ENCODE measurements at regions not wholly inside any gene's neighbourhood (a gene's known extent, or its start where the extent isn't known, plus 50 kb on each side); places are given as distances from the start of the nearest gene placed in this dataset.

- Mint-ChIP-seq H3K4me1 (ENCODE audit: low read depth) (no peaks in the 10 kb centered on the region), H3K4me3 (ENCODE audit: unreplicated experiment) (no peak overlapping the region), H3K27ac (ENCODE audit: unreplicated experiment) (no peak overlapping the region), H3K27me3 (ENCODE audit: low read depth) (peaks cover 23% of the 10 kb centered on the region), H3K9me3 (ENCODE audit: low read depth) (peaks cover 11% of the 10 kb centered on the region), H3K36me3 (ENCODE audit: low read depth) (no peaks in the 10 kb centered on the region)
- TF ChIP-seq, protein P1, sequence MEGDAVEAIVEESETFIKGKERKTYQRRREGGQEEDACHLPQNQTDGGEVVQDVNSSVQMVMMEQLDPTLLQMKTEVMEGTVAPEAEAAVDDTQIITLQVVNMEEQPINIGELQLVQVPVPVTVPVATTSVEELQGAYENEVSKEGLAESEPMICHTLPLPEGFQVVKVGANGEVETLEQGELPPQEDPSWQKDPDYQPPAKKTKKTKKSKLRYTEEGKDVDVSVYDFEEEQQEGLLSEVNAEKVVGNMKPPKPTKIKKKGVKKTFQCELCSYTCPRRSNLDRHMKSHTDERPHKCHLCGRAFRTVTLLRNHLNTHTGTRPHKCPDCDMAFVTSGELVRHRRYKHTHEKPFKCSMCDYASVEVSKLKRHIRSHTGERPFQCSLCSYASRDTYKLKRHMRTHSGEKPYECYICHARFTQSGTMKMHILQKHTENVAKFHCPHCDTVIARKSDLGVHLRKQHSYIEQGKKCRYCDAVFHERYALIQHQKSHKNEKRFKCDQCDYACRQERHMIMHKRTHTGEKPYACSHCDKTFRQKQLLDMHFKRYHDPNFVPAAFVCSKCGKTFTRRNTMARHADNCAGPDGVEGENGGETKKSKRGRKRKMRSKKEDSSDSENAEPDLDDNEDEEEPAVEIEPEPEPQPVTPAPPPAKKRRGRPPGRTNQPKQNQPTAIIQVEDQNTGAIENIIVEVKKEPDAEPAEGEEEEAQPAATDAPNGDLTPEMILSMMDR (IDR thresholded peaks at IDR 0.05): no peak
- DNase-seq (ENCODE audit: low spot score): no peak
Measured at GRCh38 chrX:23589496-23589895, 77.8 kb upstream of the PRDX4 start.

GRCh38 chrX:23592741-23593140, 74.6 kb upstream of the PRDX4 start:
- DNase-seq (ENCODE audit: low spot score): no peak
- Mint-ChIP-seq H3K36me3 (ENCODE audit: low read depth) (no peaks in the 10 kb centered on the region), H3K9me3 (ENCODE audit: low read depth) (peaks cover 11% of the 10 kb centered on the region), H3K4me3 (ENCODE audit: unreplicated experiment) (no peak overlapping the region), H3K4me1 (ENCODE audit: low read depth) (no peaks in the 10 kb centered on the region), H3K27me3 (ENCODE audit: low read depth) (peaks cover 24% of the 10 kb centered on the region), H3K27ac (ENCODE audit: unreplicated experiment) (no peak overlapping the region)
- TF ChIP-seq, protein P1 (IDR thresholded peaks at IDR 0.05): no peak

- no peaks in the 10 kb centered on the region for H3K36me3 Mint-ChIP-seq (ENCODE audit: low read depth)
- no peaks in the 10 kb centered on the region for H3K4me1 Mint-ChIP-seq (ENCODE audit: low read depth)
- peaks cover 21% of the 10 kb centered on the region for H3K27me3 Mint-ChIP-seq (ENCODE audit: low read depth)
- no peak for DNase-seq (ENCODE audit: low spot score)
- TF ChIP-seq, protein P1 (IDR thresholded peaks at IDR 0.05): no peak
- H3K4me3 Mint-ChIP-seq (ENCODE audit: unreplicated experiment): no peak overlapping the region
- no peaks in the 10 kb centered on the region for H3K9me3 Mint-ChIP-seq (ENCODE audit: low read depth)
- H3K27ac Mint-ChIP-seq (ENCODE audit: unreplicated experiment): no peak overlapping the region
Measured at GRCh38 chrX:23598575-23598974, 68.7 kb upstream of the PRDX4 start.

DNA sequence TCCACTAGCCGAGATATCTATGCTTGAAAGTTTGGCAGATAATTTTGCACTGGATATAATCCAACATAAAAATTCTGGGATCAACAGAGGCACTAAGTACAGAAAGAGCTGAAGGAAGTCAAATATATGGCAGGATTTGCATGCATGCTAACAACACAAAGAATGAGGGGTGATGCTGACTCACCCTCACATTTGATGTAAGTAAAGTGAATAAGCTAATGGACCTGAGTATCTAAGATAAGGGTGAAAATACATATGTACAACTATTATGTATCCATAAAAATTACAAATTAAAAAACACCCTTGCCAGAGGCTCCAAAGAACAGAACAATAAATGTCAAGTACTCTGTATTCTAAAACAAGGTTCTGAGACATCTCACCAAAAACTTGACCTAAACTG, 63.8 kb upstream of the PRDX4 start:
- no peaks in the 10 kb centered on the region for H3K4me1 Mint-ChIP-seq (ENCODE audit: low read depth)
- no peaks in the 10 kb centered on the region for H3K9me3 Mint-ChIP-seq (ENCODE audit: low read depth)
- no peak for DNase-seq (ENCODE audit: low spot score)
- no peak overlapping the region for H3K27ac Mint-ChIP-seq (ENCODE audit: unreplicated experiment)
- H3K36me3 Mint-ChIP-seq (ENCODE audit: low read depth): no peaks in the 10 kb centered on the region
- TF ChIP-seq, protein P1 (IDR thresholded peaks at IDR 0.05): no peak
- no peak overlapping the region for H3K4me3 Mint-ChIP-seq (ENCODE audit: unreplicated experiment)
- H3K27me3 Mint-ChIP-seq (ENCODE audit: low read depth): peaks cover 32% of the 10 kb centered on the region

- TF ChIP-seq, protein P1 (IDR thresholded peaks at IDR 0.05): no peak
- no peaks in the 10 kb centered on the region for H3K36me3 Mint-ChIP-seq (ENCODE audit: low read depth)
- H3K27me3 Mint-ChIP-seq (ENCODE audit: low read depth): peaks cover 34% of the 10 kb centered on the region
- no peak overlapping the region for H3K27ac Mint-ChIP-seq (ENCODE audit: unreplicated experiment)
- H3K4me1 Mint-ChIP-seq (ENCODE audit: low read depth): no peaks in the 10 kb centered on the region
- H3K9me3 Mint-ChIP-seq (ENCODE audit: low read depth): no peaks in the 10 kb centered on the region
- no peak for DNase-seq (ENCODE audit: low spot score)
- no peak overlapping the region for H3K4me3 Mint-ChIP-seq (ENCODE audit: unreplicated experiment)
Measured at GRCh38 chrX:23610495-23610894, 56.8 kb upstream of the PRDX4 start.

Measured in chondrocyte (in vitro differentiated cells).